Hepatocyte (in vitro differentiated cells): ENCODE measurements at regions not wholly inside any gene's neighbourhood (a gene's known extent, or its start where the extent isn't known, plus 50 kb on each side); places are given as distances from the start of the nearest gene placed in this dataset.

Experiments
- EZH2 ChIP-seq: fragments of 200-600 bp; sonication (generic); IDR thresholded peaks from 2 replicates; pipeline ENCODE4 v1.6.1; 2016; ENCODE audit warnings: antibody characterized with exemption, mild to moderate bottlenecking, borderline replicate concordance
- TF ChIP-seq, protein P1 (sequence below): fragments of 200-600 bp; sonication (generic); IDR thresholded peaks from 2 replicates; pipeline ENCODE4 v1.5.1; 2016; ENCODE audit warnings: antibody characterized with exemption, mild to moderate bottlenecking; ENCODE audit not compliant: poor library complexity

DNA sequence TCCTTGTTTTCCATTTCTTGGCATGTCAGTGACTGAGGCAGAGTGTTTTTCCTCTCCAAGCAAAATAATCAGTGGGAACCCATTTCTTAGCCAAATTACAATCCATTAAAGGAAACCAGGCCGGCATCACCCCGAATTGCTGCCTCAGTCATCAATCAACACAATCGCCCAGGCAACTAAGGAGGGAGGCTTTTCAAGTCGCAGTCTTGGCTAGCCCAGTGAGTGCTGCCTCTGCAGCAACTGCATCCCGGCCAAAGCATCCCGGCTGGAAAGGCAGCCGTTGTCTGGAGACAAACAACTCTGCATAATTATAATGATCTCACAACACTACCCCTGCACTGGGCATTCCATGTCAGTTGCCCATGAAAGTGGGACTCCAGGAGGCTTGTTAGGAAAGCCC lies 213.5 kb upstream of the PRICKLE2 start:
- TF ChIP-seq, protein P1, sequence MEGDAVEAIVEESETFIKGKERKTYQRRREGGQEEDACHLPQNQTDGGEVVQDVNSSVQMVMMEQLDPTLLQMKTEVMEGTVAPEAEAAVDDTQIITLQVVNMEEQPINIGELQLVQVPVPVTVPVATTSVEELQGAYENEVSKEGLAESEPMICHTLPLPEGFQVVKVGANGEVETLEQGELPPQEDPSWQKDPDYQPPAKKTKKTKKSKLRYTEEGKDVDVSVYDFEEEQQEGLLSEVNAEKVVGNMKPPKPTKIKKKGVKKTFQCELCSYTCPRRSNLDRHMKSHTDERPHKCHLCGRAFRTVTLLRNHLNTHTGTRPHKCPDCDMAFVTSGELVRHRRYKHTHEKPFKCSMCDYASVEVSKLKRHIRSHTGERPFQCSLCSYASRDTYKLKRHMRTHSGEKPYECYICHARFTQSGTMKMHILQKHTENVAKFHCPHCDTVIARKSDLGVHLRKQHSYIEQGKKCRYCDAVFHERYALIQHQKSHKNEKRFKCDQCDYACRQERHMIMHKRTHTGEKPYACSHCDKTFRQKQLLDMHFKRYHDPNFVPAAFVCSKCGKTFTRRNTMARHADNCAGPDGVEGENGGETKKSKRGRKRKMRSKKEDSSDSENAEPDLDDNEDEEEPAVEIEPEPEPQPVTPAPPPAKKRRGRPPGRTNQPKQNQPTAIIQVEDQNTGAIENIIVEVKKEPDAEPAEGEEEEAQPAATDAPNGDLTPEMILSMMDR, result no peak
- no peak for TF ChIP-seq EZH2
